ENCODE measurements at regions not wholly inside any gene's neighbourhood (a gene's known extent, or its start where the extent isn't known, plus 50 kb on each side); places are given as distances from the start of the nearest gene placed in this dataset.
"Not testable (repeated sequence)": the region's sequence is repeated elsewhere in the genome, so short reads cannot be mapped to it uniquely, and the experiment has no call there.

- no TSS peak for BruUV-seq (replicated peaks)
- intact Hi-C loops (cut with micrococcal nuclease), result no loop called here
- H3K4me1 ChIP-seq (ENCODE audit: insufficient read depth, low read length), result peaks cover 23% of the 10 kb centered on the region
- no peaks in the 10 kb centered on the region for H3K9me3 ChIP-seq (ENCODE audit: low read length)
- no peak overlapping the region for H3K27ac ChIP-seq (ENCODE audit: low read length)
- no peak overlapping the region for H3K9ac ChIP-seq (ENCODE audit: low read length)
- H3F3A ChIP-seq (ENCODE audit: low read length, unreplicated experiment), result no peaks in the 10 kb centered on the region
- H3K79me2 ChIP-seq (ENCODE audit: low read length), result no peaks in the 10 kb centered on the region
- H3K4me3 ChIP-seq (ENCODE audit: low read length), result no peak overlapping the region
- no peaks in the 10 kb centered on the region for H3K27me3 ChIP-seq (ENCODE audit: low read length)
- ChIA-PET POLR2A (ENCODE audit: unreplicated experiment) (no interaction called here), CTCF (no interaction called here)
- DNase-seq (peak; percentile 26), ATAC-seq (no peak)
- no peak overlapping the region for H2AFZ ChIP-seq (ENCODE audit: low read length)
- no peaks in the 10 kb centered on the region for H4K20me1 ChIP-seq (ENCODE audit: low read length)
- no peak overlapping the region for H3K4me2 ChIP-seq (ENCODE audit: low read length)
- TF ChIP-seq CTCF (conservative IDR thresholded peaks at IDR 0.05; ENCODE audit: low read depth, low read length) (no peak), EZH2phosphoT487 (IDR thresholded peaks at IDR 0.05; ENCODE audit: borderline replicate concordance, low read length) (no peak), EZH2 (IDR thresholded peaks at IDR 0.05; ENCODE audit: low read length, unreplicated experiment) (no peak)
- H3K36me3 ChIP-seq (ENCODE audit: low read depth, low read length), result no peaks in the 10 kb centered on the region
- H3K9me2 ChIP-seq (replicated peaks; ENCODE audit: low read length), result no peaks in the 10 kb centered on the region
Observed at GRCh38 chr6:144955859-144956258, 670.7 kb downstream of the UTRN start.

DNA sequence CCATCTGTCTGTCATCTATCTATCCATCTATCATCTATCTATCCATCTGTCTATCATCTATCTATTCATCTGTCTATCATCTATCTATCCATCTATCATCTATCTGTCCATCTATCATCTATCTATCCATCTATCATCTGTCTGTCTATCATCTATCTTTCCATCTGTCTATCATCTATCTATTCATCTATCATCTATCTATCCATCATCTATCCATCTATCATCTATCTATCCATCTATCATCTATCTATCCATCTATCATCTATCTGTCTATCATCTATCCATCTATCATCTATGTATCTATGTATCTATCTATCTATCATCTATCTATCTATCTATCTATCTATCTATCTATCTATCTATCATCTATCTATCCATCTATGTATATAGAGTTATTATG lies 671.6 kb downstream of the UTRN start:
- CTCF ChIA-PET; H3K36me3 ChIP-seq (ENCODE audit: low read depth, low read length): not testable (repeated sequence)

GRCh38 chr6:144957236-144957937 lies 672.3 kb downstream of the UTRN start:
- H3K4me1 ChIP-seq (ENCODE audit: insufficient read depth, low read length), result peaks cover 23% of the 10 kb centered on the region
- H3K4me3 ChIP-seq (ENCODE audit: low read length), result no peak overlapping the region

More for the DNA sequence above, 671.6 kb downstream of the UTRN start:
- H3K4me2 ChIP-seq (ENCODE audit: low read length); H3K79me2 ChIP-seq (ENCODE audit: low read length); ATAC-seq; H3K9me2 ChIP-seq (replicated peaks; ENCODE audit: low read length); H4K20me1 ChIP-seq (ENCODE audit: low read length); DNase-seq; H3F3A ChIP-seq (ENCODE audit: low read length, unreplicated experiment); H3K27me3 ChIP-seq (ENCODE audit: low read length); H2AFZ ChIP-seq (ENCODE audit: low read length); intact Hi-C loops (cut with micrococcal nuclease); H3K9ac ChIP-seq (ENCODE audit: low read length); POLR2A ChIA-PET (ENCODE audit: unreplicated experiment); H3K9me3 ChIP-seq (ENCODE audit: low read length); H3K4me3 ChIP-seq (ENCODE audit: low read length); BruUV-seq (replicated peaks): not testable (repeated sequence)
- Histone ChIP-seq H3K4me1 (ENCODE audit: insufficient read depth, low read length) (peaks cover 23% of the 10 kb centered on the region), H3K27ac (ENCODE audit: low read length) (peak overlapping the region; percentile 8; the same call in 1 of the 2 replicates)

More at GRCh38 chr6:144957236-144957937, 672.3 kb downstream of the UTRN start:
- intact Hi-C loops (cut with micrococcal nuclease), result no loop called here
- TF ChIP-seq EZH2phosphoT487 (IDR thresholded peaks at IDR 0.05; ENCODE audit: borderline replicate concordance, low read length) (no peak), EZH2 (IDR thresholded peaks at IDR 0.05; ENCODE audit: low read length, unreplicated experiment) (no peak), CTCF (conservative IDR thresholded peaks at IDR 0.05; ENCODE audit: low read depth, low read length) (no peak)
- ATAC-seq, result peak; percentile 77
- Histone ChIP-seq H3F3A (ENCODE audit: low read length, unreplicated experiment) (no peaks in the 10 kb centered on the region), H3K9me3 (ENCODE audit: low read length) (no peaks in the 10 kb centered on the region), H3K9ac (ENCODE audit: low read length) (no peak overlapping the region), H3K79me2 (ENCODE audit: low read length) (no peaks in the 10 kb centered on the region), H3K27me3 (ENCODE audit: low read length) (no peaks in the 10 kb centered on the region), H3K36me3 (ENCODE audit: low read depth, low read length) (no peaks in the 10 kb centered on the region), H4K20me1 (ENCODE audit: low read length) (no peaks in the 10 kb centered on the region), H3K27ac (ENCODE audit: low read length) (peak overlapping the region; percentile 8; the same call in 1 of the 2 replicates), H3K9me2 (replicated peaks; ENCODE audit: low read length) (no peaks in the 10 kb centered on the region), H3K4me2 (ENCODE audit: low read length) (no peak overlapping the region), H2AFZ (ENCODE audit: low read length) (no peak overlapping the region)
- DNase-seq, result peak; percentile 61
- BruUV-seq (replicated peaks), result no TSS peak
- ChIA-PET CTCF (no interaction called here), POLR2A (ENCODE audit: unreplicated experiment) (interaction anchor here (0.7 kb wide), 1 partner anchor 79 kb away, joined by 3 read pairs; no protein-coding TSS in a partner anchor)

All from PC-3 (cell line).